HepG2 (cell line): ENCODE measurements at regions not wholly inside any gene's neighbourhood (a gene's known extent, or its start where the extent isn't known, plus 50 kb on each side); places are given as distances from the start of the nearest gene placed in this dataset.

Experiments used
- CREB1 ChIP-seq, 2 experiments: fragments of 450-650 bp in 1 of 2; IDR thresholded peaks; 2 replicates each; pipeline ENCODE4 v1.6.1; 2016 to 2017; ENCODE audit warnings: control low read depth in 1 of 2, mild to moderate bottlenecking in 1 of 2, missing compliant biosample characterization in 1 of 2, missing genetic modification characterization in 1 of 2
- FOXA1 ChIP-seq, 2 experiments: fragments of 450-650 bp in 1 of 2; sonication (generic) in 1 of 2; formaldehyde crosslinking in 1 of 2; IDR thresholded peaks; 2 replicates each; pipeline versions ENCODE4 v1.4.0 to v1.6.1; 2016 to 2020; ENCODE audit warnings: missing genetic modification reagents in 1 of 2
- IKZF1 ChIP-seq: fragments of 450-650 bp; IDR thresholded peaks from 2 replicates; pipeline ENCODE4 v1.7.1; 2016
- IRF2 ChIP-seq: IDR thresholded peaks from 2 replicates; pipeline ENCODE4 v1.6.1; 2018; ENCODE audit warnings: missing genetic modification reagents, missing compliant biosample characterization
- IRX3 ChIP-seq: sonication (generic); formaldehyde crosslinking; IDR thresholded peaks from 2 replicates; pipeline ENCODE4 v1.8.1; 2023; ENCODE audit warnings: mild to moderate bottlenecking, low read depth, missing genetic modification reagents, borderline replicate concordance
- MED8 ChIP-seq: sonication (generic); formaldehyde crosslinking; IDR thresholded peaks from 2 replicates; pipeline ENCODE4 v1.8.1; 2023; ENCODE audit warnings: mild to moderate bottlenecking, missing genetic modification reagents; ENCODE audit not compliant: insufficient replicate concordance
- RBM22 ChIP-seq: fragments of 200-400 bp; formaldehyde crosslinking; optimal IDR thresholded peaks from 2 replicates; pipeline ENCODE3; 2017; ENCODE audit warnings: mild to moderate bottlenecking, low read length, moderate library complexity
- ZNF260 ChIP-seq: sonication (generic); formaldehyde crosslinking; IDR thresholded peaks from 2 replicates; pipeline ENCODE4 v1.4.0; 2020; ENCODE audit warnings: missing genetic modification reagents, low read depth, mild to moderate bottlenecking, borderline replicate concordance
- ZNF652 ChIP-seq: IDR thresholded peaks from 2 replicates; pipeline ENCODE4 v1.6.1; 2016; ENCODE audit warnings: low read depth, borderline replicate concordance
- ZNF724P ChIP-seq: sonication (generic); formaldehyde crosslinking; IDR thresholded peaks from 2 replicates; pipeline ENCODE4 v1.8.0; 2022; ENCODE audit warnings: missing genetic modification reagents, borderline replicate concordance
- TF ChIP-seq, protein P1 (sequence below): sonication (generic); formaldehyde crosslinking; IDR thresholded peaks from 2 replicates; pipeline ENCODE4 v1.9.0; 2021; ENCODE audit warnings: missing genetic modification reagents, borderline replicate concordance
- TF ChIP-seq, protein P2 (sequence below): sonication (generic); formaldehyde crosslinking; IDR thresholded peaks from 2 replicates; pipeline ENCODE4 v1.8.0; 2023; ENCODE audit warnings: mild to moderate bottlenecking, missing genetic modification reagents
- TF ChIP-seq, protein P3 (sequence below): sonication (generic); formaldehyde crosslinking; conservative IDR thresholded peaks from 2 replicates; pipeline ENCODE4 v1.4.0; 2020; ENCODE audit warnings: mild to moderate bottlenecking, missing genetic modification reagents, moderate library complexity
- TF ChIP-seq, protein P4 (sequence below): sonication (generic); formaldehyde crosslinking; conservative IDR thresholded peaks from 2 replicates; pipeline ENCODE4 v1.8.0; 2022; ENCODE audit warnings: missing genetic modification reagents
- TF ChIP-seq, protein P5 (sequence below): sonication (generic); formaldehyde crosslinking; IDR thresholded peaks from 2 replicates; pipeline ENCODE4 v1.5.1; 2020; ENCODE audit warnings: missing genetic modification reagents, mild to moderate bottlenecking, borderline replicate concordance
- TF ChIP-seq, protein P6 (sequence below): sonication (generic); formaldehyde crosslinking; IDR thresholded peaks from 2 replicates; pipeline ENCODE4 v1.8.0; 2022; ENCODE audit warnings: missing genetic modification reagents, mild to moderate bottlenecking, inconsistent platforms, borderline replicate concordance

DNA sequence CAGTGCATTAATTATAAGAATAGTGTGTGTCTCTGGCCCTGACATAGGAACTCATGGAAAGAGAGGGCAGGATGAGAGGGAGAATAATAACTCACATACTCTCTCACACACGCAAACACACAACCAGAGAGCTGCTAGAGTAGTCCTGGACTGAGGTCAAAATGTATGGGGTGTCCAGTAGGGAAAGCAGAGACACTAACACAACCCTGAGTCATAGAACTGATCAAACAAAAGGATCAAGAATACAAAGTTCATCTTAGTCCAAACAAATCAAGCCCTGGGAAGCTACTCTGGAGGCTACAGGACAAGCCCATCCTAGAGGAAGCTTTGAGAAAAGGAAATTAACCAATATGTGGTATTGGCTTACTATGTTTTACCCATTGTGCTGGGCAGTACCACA is 178.5 kb upstream of the GUCY1A2 start (continued):
- TF ChIP-seq, protein P1, sequence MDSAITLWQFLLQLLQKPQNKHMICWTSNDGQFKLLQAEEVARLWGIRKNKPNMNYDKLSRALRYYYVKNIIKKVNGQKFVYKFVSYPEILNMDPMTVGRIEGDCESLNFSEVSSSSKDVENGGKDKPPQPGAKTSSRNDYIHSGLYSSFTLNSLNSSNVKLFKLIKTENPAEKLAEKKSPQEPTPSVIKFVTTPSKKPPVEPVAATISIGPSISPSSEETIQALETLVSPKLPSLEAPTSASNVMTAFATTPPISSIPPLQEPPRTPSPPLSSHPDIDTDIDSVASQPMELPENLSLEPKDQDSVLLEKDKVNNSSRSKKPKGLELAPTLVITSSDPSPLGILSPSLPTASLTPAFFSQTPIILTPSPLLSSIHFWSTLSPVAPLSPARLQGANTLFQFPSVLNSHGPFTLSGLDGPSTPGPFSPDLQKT: no peak
- TF ChIP-seq FOXA1 (IDR thresholded peaks at IDR 0.05) (no peak), FOXA1 (CRISPR knock-in tag; IDR thresholded peaks at IDR 0.05) (peak; percentile 26; the same call in 1 of the 2 replicates), ZNF724P (CRISPR knock-in tag) (no peak), ZNF652 (CRISPR knock-in tag) (no peak), IRF2 (0 out of 2 replicates have a peak, but pooled peaks have one; percentile 30), MED8 (CRISPR knock-in tag) (no peak), CREB1 (IDR thresholded peaks at IDR 0.05) (no peak), CREB1 (CRISPR knock-in tag; IDR thresholded peaks at IDR 0.05) (no peak), RBM22 (no peak), IRX3 (CRISPR knock-in tag) (no peak), IKZF1 (no peak), ZNF260 (CRISPR knock-in tag) (no peak)
- TF ChIP-seq, protein P2, sequence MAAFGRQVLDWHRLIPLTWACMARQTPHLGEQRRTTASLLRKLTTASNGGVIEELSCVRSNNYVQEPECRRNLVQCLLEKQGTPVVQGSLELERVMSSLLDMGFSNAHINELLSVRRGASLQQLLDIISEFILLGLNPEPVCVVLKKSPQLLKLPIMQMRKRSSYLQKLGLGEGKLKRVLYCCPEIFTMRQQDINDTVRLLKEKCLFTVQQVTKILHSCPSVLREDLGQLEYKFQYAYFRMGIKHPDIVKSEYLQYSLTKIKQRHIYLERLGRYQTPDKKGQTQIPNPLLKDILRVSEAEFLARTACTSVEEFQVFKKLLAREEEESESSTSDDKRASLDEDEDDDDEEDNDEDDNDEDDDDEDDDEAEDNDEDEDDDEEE (CRISPR knock-in tag): no peak
- TF ChIP-seq, protein P3, sequence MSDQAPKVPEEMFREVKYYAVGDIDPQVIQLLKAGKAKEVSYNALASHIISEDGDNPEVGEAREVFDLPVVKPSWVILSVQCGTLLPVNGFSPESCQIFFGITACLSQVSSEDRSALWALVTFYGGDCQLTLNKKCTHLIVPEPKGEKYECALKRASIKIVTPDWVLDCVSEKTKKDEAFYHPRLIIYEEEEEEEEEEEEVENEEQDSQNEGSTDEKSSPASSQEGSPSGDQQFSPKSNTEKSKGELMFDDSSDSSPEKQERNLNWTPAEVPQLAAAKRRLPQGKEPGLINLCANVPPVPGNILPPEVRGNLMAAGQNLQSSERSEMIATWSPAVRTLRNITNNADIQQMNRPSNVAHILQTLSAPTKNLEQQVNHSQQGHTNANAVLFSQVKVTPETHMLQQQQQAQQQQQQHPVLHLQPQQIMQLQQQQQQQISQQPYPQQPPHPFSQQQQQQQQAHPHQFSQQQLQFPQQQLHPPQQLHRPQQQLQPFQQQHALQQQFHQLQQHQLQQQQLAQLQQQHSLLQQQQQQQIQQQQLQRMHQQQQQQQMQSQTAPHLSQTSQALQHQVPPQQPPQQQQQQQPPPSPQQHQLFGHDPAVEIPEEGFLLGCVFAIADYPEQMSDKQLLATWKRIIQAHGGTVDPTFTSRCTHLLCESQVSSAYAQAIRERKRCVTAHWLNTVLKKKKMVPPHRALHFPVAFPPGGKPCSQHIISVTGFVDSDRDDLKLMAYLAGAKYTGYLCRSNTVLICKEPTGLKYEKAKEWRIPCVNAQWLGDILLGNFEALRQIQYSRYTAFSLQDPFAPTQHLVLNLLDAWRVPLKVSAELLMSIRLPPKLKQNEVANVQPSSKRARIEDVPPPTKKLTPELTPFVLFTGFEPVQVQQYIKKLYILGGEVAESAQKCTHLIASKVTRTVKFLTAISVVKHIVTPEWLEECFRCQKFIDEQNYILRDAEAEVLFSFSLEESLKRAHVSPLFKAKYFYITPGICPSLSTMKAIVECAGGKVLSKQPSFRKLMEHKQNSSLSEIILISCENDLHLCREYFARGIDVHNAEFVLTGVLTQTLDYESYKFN (CRISPR knock-in tag): peak; percentile 89
- TF ChIP-seq, protein P4, sequence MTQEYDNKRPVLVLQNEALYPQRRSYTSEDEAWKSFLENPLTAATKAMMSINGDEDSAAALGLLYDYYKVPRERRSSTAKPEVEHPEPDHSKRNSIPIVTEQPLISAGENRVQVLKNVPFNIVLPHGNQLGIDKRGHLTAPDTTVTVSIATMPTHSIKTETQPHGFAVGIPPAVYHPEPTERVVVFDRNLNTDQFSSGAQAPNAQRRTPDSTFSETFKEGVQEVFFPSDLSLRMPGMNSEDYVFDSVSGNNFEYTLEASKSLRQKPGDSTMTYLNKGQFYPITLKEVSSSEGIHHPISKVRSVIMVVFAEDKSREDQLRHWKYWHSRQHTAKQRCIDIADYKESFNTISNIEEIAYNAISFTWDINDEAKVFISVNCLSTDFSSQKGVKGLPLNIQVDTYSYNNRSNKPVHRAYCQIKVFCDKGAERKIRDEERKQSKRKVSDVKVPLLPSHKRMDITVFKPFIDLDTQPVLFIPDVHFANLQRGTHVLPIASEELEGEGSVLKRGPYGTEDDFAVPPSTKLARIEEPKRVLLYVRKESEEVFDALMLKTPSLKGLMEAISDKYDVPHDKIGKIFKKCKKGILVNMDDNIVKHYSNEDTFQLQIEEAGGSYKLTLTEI: no peak
- TF ChIP-seq, protein P5, sequence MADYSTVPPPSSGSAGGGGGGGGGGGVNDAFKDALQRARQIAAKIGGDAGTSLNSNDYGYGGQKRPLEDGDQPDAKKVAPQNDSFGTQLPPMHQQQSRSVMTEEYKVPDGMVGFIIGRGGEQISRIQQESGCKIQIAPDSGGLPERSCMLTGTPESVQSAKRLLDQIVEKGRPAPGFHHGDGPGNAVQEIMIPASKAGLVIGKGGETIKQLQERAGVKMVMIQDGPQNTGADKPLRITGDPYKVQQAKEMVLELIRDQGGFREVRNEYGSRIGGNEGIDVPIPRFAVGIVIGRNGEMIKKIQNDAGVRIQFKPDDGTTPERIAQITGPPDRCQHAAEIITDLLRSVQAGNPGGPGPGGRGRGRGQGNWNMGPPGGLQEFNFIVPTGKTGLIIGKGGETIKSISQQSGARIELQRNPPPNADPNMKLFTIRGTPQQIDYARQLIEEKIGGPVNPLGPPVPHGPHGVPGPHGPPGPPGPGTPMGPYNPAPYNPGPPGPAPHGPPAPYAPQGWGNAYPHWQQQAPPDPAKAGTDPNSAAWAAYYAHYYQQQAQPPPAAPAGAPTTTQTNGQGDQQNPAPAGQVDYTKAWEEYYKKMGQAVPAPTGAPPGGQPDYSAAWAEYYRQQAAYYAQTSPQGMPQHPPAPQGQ (CRISPR knock-in tag): no peak
- TF ChIP-seq, protein P6, sequence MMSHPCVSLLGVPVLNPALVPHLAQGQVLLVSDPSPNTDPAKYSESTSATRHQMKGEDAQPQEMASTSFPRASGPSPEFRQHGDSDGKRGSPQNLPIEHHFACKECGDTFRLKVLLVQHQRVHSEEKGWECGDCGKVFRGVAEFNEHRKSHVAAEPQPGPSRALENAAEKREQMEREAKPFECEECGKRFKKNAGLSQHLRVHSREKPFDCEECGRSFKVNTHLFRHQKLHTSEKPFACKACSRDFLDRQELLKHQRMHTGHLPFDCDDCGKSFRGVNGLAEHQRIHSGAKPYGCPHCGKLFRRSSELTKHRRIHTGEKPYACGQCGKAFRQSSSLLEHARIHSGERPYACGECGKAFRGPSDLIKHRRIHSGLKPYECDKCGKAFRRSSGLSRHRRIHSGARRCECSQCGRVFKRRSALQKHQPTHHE (CRISPR knock-in tag): no peak
